ENCODE measurements at regions not wholly inside any gene's neighbourhood (a gene's known extent, or its start where the extent isn't known, plus 50 kb on each side); places are given as distances from the start of the nearest gene placed in this dataset.
"Not testable (repeated sequence)": the region's sequence is repeated elsewhere in the genome, so short reads cannot be mapped to it uniquely, and the experiment has no call there.

GRCh38 chr4:104385713-104386112, 109.0 kb downstream of the CXXC4 start:
- DNase-seq (ENCODE audit: insufficient read length) (no peak), FAIRE-seq (no peak)
- TF ChIP-seq POLR2A (IDR thresholded peaks at IDR 0.05; ENCODE audit: low read depth, low read length) = no peak
- no peak for TF ChIP-seq POLR2AphosphoS5 (IDR thresholded peaks at IDR 0.05; ENCODE audit: low read depth, low read length)
- no peak for TF ChIP-seq TAF1 (IDR thresholded peaks at IDR 0.05; ENCODE audit: borderline replicate concordance, low read depth, low read length)

- no peak for DNase-seq (ENCODE audit: insufficient read length)
- no peak for FAIRE-seq
- no peak for TF ChIP-seq TAF1 (IDR thresholded peaks at IDR 0.05; ENCODE audit: borderline replicate concordance, low read depth, low read length)
- no peak for TF ChIP-seq POLR2A (IDR thresholded peaks at IDR 0.05; ENCODE audit: low read depth, low read length)
- no peak for TF ChIP-seq POLR2AphosphoS5 (IDR thresholded peaks at IDR 0.05; ENCODE audit: low read depth, low read length)
Measured at GRCh38 chr4:104382961-104383360, 111.7 kb downstream of the CXXC4 start.

- no peak for DNase-seq (ENCODE audit: insufficient read length)
- FAIRE-seq = no peak
Measured at GRCh38 chr4:104381729-104382128, 113.0 kb downstream of the CXXC4 start.

GRCh38 chr4:104365618-104366017, 129.1 kb downstream of the CXXC4 start:
- TF ChIP-seq TAF1 (IDR thresholded peaks at IDR 0.05; ENCODE audit: borderline replicate concordance, low read depth, low read length) (no peak), POLR2A (IDR thresholded peaks at IDR 0.05; ENCODE audit: low read depth, low read length) (no peak), POLR2AphosphoS5 (IDR thresholded peaks at IDR 0.05; ENCODE audit: low read depth, low read length) (no peak)
- no peak for DNase-seq (ENCODE audit: insufficient read length)
- FAIRE-seq = no peak

More at GRCh38 chr4:104381729-104382128, 113.0 kb downstream of the CXXC4 start:
- TF ChIP-seq POLR2A (IDR thresholded peaks at IDR 0.05; ENCODE audit: low read depth, low read length) = no peak
- no peak for TF ChIP-seq TAF1 (IDR thresholded peaks at IDR 0.05; ENCODE audit: borderline replicate concordance, low read depth, low read length)
- TF ChIP-seq POLR2AphosphoS5 (IDR thresholded peaks at IDR 0.05; ENCODE audit: low read depth, low read length) = no peak

GRCh38 chr4:104353481-104353880, 141.2 kb downstream of the CXXC4 start:
- no peak for DNase-seq (ENCODE audit: insufficient read length)
- FAIRE-seq = no peak
- TF ChIP-seq POLR2A (IDR thresholded peaks at IDR 0.05; ENCODE audit: low read depth, low read length) (no peak), POLR2AphosphoS5 (IDR thresholded peaks at IDR 0.05; ENCODE audit: low read depth, low read length) (no peak), TAF1 (IDR thresholded peaks at IDR 0.05; ENCODE audit: borderline replicate concordance, low read depth, low read length) (no peak)

- TF ChIP-seq POLR2A (IDR thresholded peaks at IDR 0.05; ENCODE audit: low read depth, low read length) (no peak), POLR2AphosphoS5 (IDR thresholded peaks at IDR 0.05; ENCODE audit: low read depth, low read length) (no peak), TAF1 (IDR thresholded peaks at IDR 0.05; ENCODE audit: borderline replicate concordance, low read depth, low read length) (no peak)
- FAIRE-seq = no peak
- no peak for DNase-seq (ENCODE audit: insufficient read length)
Measured at GRCh38 chr4:104352211-104352610, 142.5 kb downstream of the CXXC4 start.

- no peak for DNase-seq (ENCODE audit: insufficient read length)
- TF ChIP-seq POLR2AphosphoS5 (IDR thresholded peaks at IDR 0.05; ENCODE audit: low read depth, low read length) = no peak
- TF ChIP-seq TAF1 (IDR thresholded peaks at IDR 0.05; ENCODE audit: borderline replicate concordance, low read depth, low read length) = no peak
- no peak for TF ChIP-seq POLR2A (IDR thresholded peaks at IDR 0.05; ENCODE audit: low read depth, low read length)
- FAIRE-seq = no peak
Measured at GRCh38 chr4:104351706-104352105, 143.0 kb downstream of the CXXC4 start.

- DNase-seq (ENCODE audit: insufficient read length) (no peak), FAIRE-seq (no peak)
Measured at GRCh38 chr4:104345598-104346242, 149.0 kb downstream of the CXXC4 start.

GRCh38 chr4:104344342-104344980, 150.2 kb downstream of the CXXC4 start:
- TF ChIP-seq POLR2A (IDR thresholded peaks at IDR 0.05; ENCODE audit: low read depth, low read length) (no peak), POLR2AphosphoS5 (IDR thresholded peaks at IDR 0.05; ENCODE audit: low read depth, low read length) (no peak), TAF1 (IDR thresholded peaks at IDR 0.05; ENCODE audit: borderline replicate concordance, low read depth, low read length) (no peak)
- no peak for FAIRE-seq
- DNase-seq (ENCODE audit: insufficient read length) = no peak

More at GRCh38 chr4:104345598-104346242, 149.0 kb downstream of the CXXC4 start:
- TF ChIP-seq POLR2AphosphoS5 (IDR thresholded peaks at IDR 0.05; ENCODE audit: low read depth, low read length) = no peak
- TF ChIP-seq TAF1 (IDR thresholded peaks at IDR 0.05; ENCODE audit: borderline replicate concordance, low read depth, low read length) = no peak
- no peak for TF ChIP-seq POLR2A (IDR thresholded peaks at IDR 0.05; ENCODE audit: low read depth, low read length)

- TF ChIP-seq TAF1 (IDR thresholded peaks at IDR 0.05; ENCODE audit: borderline replicate concordance, low read depth, low read length) (no peak), POLR2A (IDR thresholded peaks at IDR 0.05; ENCODE audit: low read depth, low read length) (no peak)
Measured at GRCh38 chr4:104334410-104334809, 160.3 kb downstream of the CXXC4 start.

GRCh38 chr4:104330125-104330905, 164.4 kb downstream of the CXXC4 start:
- TF ChIP-seq POLR2A (IDR thresholded peaks at IDR 0.05; ENCODE audit: low read depth, low read length) (no peak), POLR2AphosphoS5 (IDR thresholded peaks at IDR 0.05; ENCODE audit: low read depth, low read length) (no peak), TAF1 (IDR thresholded peaks at IDR 0.05; ENCODE audit: borderline replicate concordance, low read depth, low read length) (no peak)
- peak; percentile 88 for FAIRE-seq
- no peak for DNase-seq (ENCODE audit: insufficient read length)

More at GRCh38 chr4:104334410-104334809, 160.3 kb downstream of the CXXC4 start:
- no peak for DNase-seq (ENCODE audit: insufficient read length)
- FAIRE-seq = no peak

GRCh38 chr4:104326991-104327694, 167.6 kb downstream of the CXXC4 start:
- not testable (repeated sequence) for DNase-seq (ENCODE audit: insufficient read length); FAIRE-seq

Measured in GM12892 (cell line).